ENCODE measurements at regions not wholly inside any gene's neighbourhood (a gene's known extent, or its start where the extent isn't known, plus 50 kb on each side); places are given as distances from the start of the nearest gene placed in this dataset.

GRCh38 chr2:240360645-240361475 lies 74.6 kb upstream of the GPC1 start:
- SMC1A ChIA-PET (ENCODE audit: uncharacterized antibody, unreplicated experiment), result no interaction called here
- no peaks in the 10 kb centered on the region; a peak in 1 of 4 replicates for H3K27me3 ChIP-seq (replicated peaks in 1 of 2; ENCODE audit: control insufficient read depth in 2 of 2, insufficient read depth in 2 of 2, low read length in 1 of 2)
- no TSS peak for BruUV-seq (replicated peaks)
- RAD21 ChIA-PET (ENCODE audit: unreplicated experiment), result no interaction called here
- H4K20me1 ChIP-seq (ENCODE audit: control insufficient read depth, insufficient read depth), result no peaks in the 10 kb centered on the region
- no peak overlapping the region for H2AFZ ChIP-seq (ENCODE audit: control insufficient read depth, low read depth, low read length)
- no peak for DNase-seq (ENCODE audit: low read depth, low spot score)
- 37% methylated on average over 9 of the region's 9 CpGs for WGBS (ENCODE audit: insufficient coverage, insufficient replicate concordance, low lambda C conversion rate, missing lambda C conversion rate)
- no peak for FAIRE-seq
- POLR2A ChIA-PET, result interaction anchor here (0.5 kb wide), 1 partner anchor 335 kb away, joined by 10 read pairs; no protein-coding TSS in a partner anchor
- in situ Hi-C loops (cut with MboI), result no loop called here
- intact Hi-C loops (cut with micrococcal nuclease; ENCODE audit: unreplicated experiment), result no loop called here
- no peaks in the 10 kb centered on the region for H3K79me2 ChIP-seq (ENCODE audit: control insufficient read depth, insufficient read depth, low read length)
- no peak overlapping the region for H3K27ac ChIP-seq (ENCODE audit: control insufficient read depth, insufficient read depth)
- H3K4me1 ChIP-seq (ENCODE audit: control insufficient read depth, insufficient read depth, low read length), result no peaks in the 10 kb centered on the region
- H3K4me2 ChIP-seq (ENCODE audit: control insufficient read depth, insufficient read depth), result no peak overlapping the region
- no peaks in the 10 kb centered on the region for H3K36me3 ChIP-seq (ENCODE audit: control insufficient read depth in 2 of 2, insufficient read depth in 2 of 2, low read length in 1 of 2)
- CTCF ChIA-PET, result no interaction called here
- H3K9ac ChIP-seq (ENCODE audit: control insufficient read depth, insufficient read depth, low read length), result no peak overlapping the region
- no peak for ATAC-seq
- H3K9me3 ChIP-seq (replicated peaks; ENCODE audit: control insufficient read depth, insufficient read depth, low read length), result peaks cover 2% of the 10 kb centered on the region; the same call in 1 of the 3 replicates
- H3K4me3 ChIP-seq, result no peak overlapping the region
- no peak for TF ChIP-seq CREB1 (IDR thresholded peaks at IDR 0.05; ENCODE audit: low read depth)
- no peak for TF ChIP-seq MXI1 (IDR thresholded peaks at IDR 0.05; ENCODE audit: low read depth, low read length)
- no peak for TF ChIP-seq REST (IDR thresholded peaks at IDR 0.05; ENCODE audit: low read depth, low read length)
- TF ChIP-seq CUX1 (IDR thresholded peaks at IDR 0.05; ENCODE audit: insufficient replicate concordance, low read depth, low read length), result no peak
- TF ChIP-seq BMI1 (IDR thresholded peaks at IDR 0.05; ENCODE audit: borderline replicate concordance), result no peak
- no peak for TF ChIP-seq NR2F1 (conservative IDR thresholded peaks at IDR 0.05)
- no peak for TF ChIP-seq RCOR1 (conservative IDR thresholded peaks at IDR 0.05; ENCODE audit: low read depth, low read length)
- no peak for TF ChIP-seq FOS (IDR thresholded peaks at IDR 0.05; ENCODE audit: borderline replicate concordance, extremely low read depth, insufficient read length)
- TF ChIP-seq MAX (IDR thresholded peaks at IDR 0.05; ENCODE audit: low read depth, low read length), result no peak
- no peak for TF ChIP-seq NRF1 (conservative IDR thresholded peaks at IDR 0.05; ENCODE audit: low read depth, low read length)
- TF ChIP-seq ESRRA (IDR thresholded peaks at IDR 0.05; ENCODE audit: low read length), result no peak
- no peak for TF ChIP-seq NFXL1 (IDR thresholded peaks at IDR 0.05; ENCODE audit: borderline replicate concordance)

Measured in GM12878 (cell line).